GM12878 (cell line): ENCODE measurements at regions not wholly inside any gene's neighbourhood (a gene's known extent, or its start where the extent isn't known, plus 50 kb on each side); places are given as distances from the start of the nearest gene placed in this dataset.

Source experiments
- ATAC-seq: fragments of 200-7000 bp; cut with Tn5 transposase; 3 replicates; pipeline ENCODE4 v1.9.1; 2020; ENCODE audit warnings: mild to moderate bottlenecking, moderate library complexity
- BruUV-seq: library from RNA; stranded (reverse); fragments of 400-500 nt; replicated peaks from 2 replicates; lab custom pipeline; 2021; lab: Mats Ljungman, UMichigan
- CTCF ChIA-PET: fragments of 300-600 bp; sonication (Branson Sonifier 250); formaldehyde crosslinking; extraction: SDS; loops from one replicate; lab custom pipeline; 2021; ENCODE audit warnings: inconsistent platforms; lab: Yijun Ruan, JAX
- POLR2A ChIA-PET: fragments of 350-600 bp; formaldehyde crosslinking; extraction: SDS; loops from one replicate; lab custom pipeline; 2021; ENCODE audit warnings: inconsistent platforms; lab: Charles Lee
- RAD21 ChIA-PET: fragments of 300-600 bp; sonication (Branson Sonifier 250); formaldehyde crosslinking; loops from one replicate; lab custom pipeline; 2023; ENCODE audit warnings: antibody characterized with exemption; ENCODE audit not compliant: unreplicated experiment; lab: Charles Lee
- SMC1A ChIA-PET: fragments of 300-600 bp; sonication (Branson Sonifier 250); formaldehyde crosslinking; loops from one replicate; lab custom pipeline; 2023; ENCODE audit not compliant: unreplicated experiment, uncharacterized antibody; lab: Charles Lee
- DNase-seq: peaks from one replicate; pipeline ENCODE4 v3.0.0-alpha.2; 2011; ENCODE audit warnings: low read depth, low spot score
- FAIRE-seq: peaks from 3 replicates; lab custom pipeline; 2011; peaks lifted over from hg19 to GRCh38; lab: Jason Lieb, UNC
- H2AFZ ChIP-seq: 2 replicates; pipeline ENCODE4 v1.6.0; 2011; ENCODE audit warnings: low read depth, low read length, control low read depth; ENCODE audit not compliant: control insufficient read depth
- H3K27ac ChIP-seq: 2 replicates; pipeline ENCODE4 v1.5.1; 2011; ENCODE audit warnings: control low read depth; ENCODE audit not compliant: control insufficient read depth, insufficient read depth
- H3K27me3 ChIP-seq, 2 experiments: replicated peaks in 1 of 2; 2 replicates each; pipeline versions ENCODE4 v1.6.0 to v1.6.1; 2011; ENCODE audit warnings: low read length in 1 of 2; ENCODE audit not compliant: control insufficient read depth in 2 of 2, insufficient read depth in 2 of 2
- H3K36me3 ChIP-seq, 2 experiments: 2 replicates each; pipeline ENCODE4 v1.5.1; 2011; ENCODE audit warnings: low read length in 1 of 2; ENCODE audit not compliant: control insufficient read depth in 2 of 2, insufficient read depth in 2 of 2
- H3K4me1 ChIP-seq: 2 replicates; pipeline ENCODE4 v1.6.1; 2011; ENCODE audit warnings: mild to moderate bottlenecking, low read length, moderate library complexity, mixed read lengths; ENCODE audit not compliant: control insufficient read depth, insufficient read depth
- H3K4me2 ChIP-seq: 2 replicates; pipeline ENCODE4 v1.6.0; 2011; ENCODE audit warnings: control low read depth; ENCODE audit not compliant: control insufficient read depth, insufficient read depth
- H3K4me3 ChIP-seq: fragments of 200-600 bp; sonication (generic); 2 replicates; pipeline ENCODE4 v1.5.1; 2016
- H3K79me2 ChIP-seq: 2 replicates; pipeline ENCODE4 v1.6.0; 2011; ENCODE audit warnings: low read length; ENCODE audit not compliant: control insufficient read depth, insufficient read depth
- H3K9ac ChIP-seq: 2 replicates; pipeline ENCODE4 v1.8.0; 2011; ENCODE audit warnings: low read length, control low read depth, mixed read lengths; ENCODE audit not compliant: control insufficient read depth, insufficient read depth
- H3K9me3 ChIP-seq: replicated peaks from 3 replicates; pipeline ENCODE4 v1.5.1; 2011; ENCODE audit warnings: mild to moderate bottlenecking, low read length; ENCODE audit not compliant: control insufficient read depth, insufficient read depth
- H4K20me1 ChIP-seq: 2 replicates; pipeline ENCODE4 v1.6.0; 2011; ENCODE audit not compliant: control insufficient read depth, insufficient read depth
- ATF7 ChIP-seq: fragments of 450-650 bp; IDR thresholded peaks from 2 replicates; pipeline ENCODE4 v1.6.1; 2016; ENCODE audit warnings: low read depth, mild to moderate bottlenecking
- BHLHE40 ChIP-seq, 2 experiments: fragments of 450-650 bp in 1 of 2; IDR thresholded peaks; 2 replicates each; pipeline ENCODE4 v1.6.1; 2011 to 2017; ENCODE audit warnings: low read depth in 2 of 2, borderline replicate concordance in 1 of 2, improper control_type of control experiment in 1 of 2, low read length in 1 of 2, mild to moderate bottlenecking in 1 of 2
- CREM ChIP-seq: IDR thresholded peaks from 2 replicates; pipeline ENCODE4 v1.6.1; 2014; ENCODE audit warnings: antibody characterized with exemption, low read depth
- ESRRA ChIP-seq: IDR thresholded peaks from 2 replicates; pipeline ENCODE4 v1.6.1; 2012; ENCODE audit warnings: mild to moderate bottlenecking, low read length, improper control_type of control experiment
- KLF5 ChIP-seq: fragments of 450-650 bp; IDR thresholded peaks from 2 replicates; pipeline ENCODE4 v1.6.1; 2014; ENCODE audit warnings: mild to moderate bottlenecking; ENCODE audit not compliant: partially characterized antibody
- MYB ChIP-seq: fragments of 150-350 bp; IDR thresholded peaks from 2 replicates; pipeline ENCODE4 v1.6.1; 2014; ENCODE audit warnings: mild to moderate bottlenecking, low read depth, low read length, borderline replicate concordance
- NFIC ChIP-seq: IDR thresholded peaks from 2 replicates; pipeline ENCODE4 v1.6.1; 2012; ENCODE audit warnings: low read depth, mild to moderate bottlenecking, inconsistent platforms, low read length, moderate library complexity
- RUNX3 ChIP-seq: IDR thresholded peaks from 2 replicates; pipeline ENCODE4 v1.6.1; 2012; ENCODE audit warnings: low read length, inconsistent platforms
- TCF12 ChIP-seq: IDR thresholded peaks from 2 replicates; pipeline ENCODE4 v1.6.1; 2011; ENCODE audit warnings: low read depth, mild to moderate bottlenecking, low read length
- WGBS: methylation state at CpG from one replicate; pipeline ENCODE4 v1.1.6; 2016; ENCODE audit warnings: low lambda C conversion rate; ENCODE audit not compliant: insufficient replicate concordance, insufficient coverage; ENCODE audit errors: missing lambda C conversion rate; 5-methylcytosine and 5-hydroxymethylcytosine counted together
- in situ Hi-C: fragments of 300-500 bp; cut with MboI; formaldehyde crosslinking; loops from 9 replicates; pipeline ENCODE4 v1.14.3; 2018; ENCODE audit warnings: mixed read lengths
- intact Hi-C: fragments of 100-400 bp; cut with micrococcal nuclease; formaldehyde crosslinking; loops from one replicate; pipeline ENCODE4 v1.14.2; 2022; ENCODE audit not compliant: unreplicated experiment
- TF ChIP-seq, protein P1 (sequence below): fragments of 450-650 bp; IDR thresholded peaks from 2 replicates; pipeline ENCODE4 v1.6.1; 2016; ENCODE audit warnings: mild to moderate bottlenecking
- TF ChIP-seq, protein P2 (sequence below): IDR thresholded peaks from 2 replicates; pipeline ENCODE4 v1.6.1; 2011; ENCODE audit warnings: low read depth, low read length, improper control_type of control experiment, borderline replicate concordance
- TF ChIP-seq, protein P3 (sequence below): fragments of 450-650 bp; IDR thresholded peaks from 2 replicates; pipeline ENCODE4 v1.6.1; 2017; ENCODE audit warnings: mild to moderate bottlenecking
- TF ChIP-seq, protein P4 (sequence below): fragments of 450-650 bp; IDR thresholded peaks from 2 replicates; pipeline ENCODE4 v1.6.1; 2017; ENCODE audit warnings: low read depth, mild to moderate bottlenecking, moderate library complexity
- TF ChIP-seq, protein P5 (sequence below): fragments of 450-650 bp; IDR thresholded peaks from 2 replicates; pipeline ENCODE4 v1.6.1; 2017; ENCODE audit warnings: mild to moderate bottlenecking, low read depth, inconsistent platforms; ENCODE audit not compliant: poor library complexity, severe bottlenecking

DNA sequence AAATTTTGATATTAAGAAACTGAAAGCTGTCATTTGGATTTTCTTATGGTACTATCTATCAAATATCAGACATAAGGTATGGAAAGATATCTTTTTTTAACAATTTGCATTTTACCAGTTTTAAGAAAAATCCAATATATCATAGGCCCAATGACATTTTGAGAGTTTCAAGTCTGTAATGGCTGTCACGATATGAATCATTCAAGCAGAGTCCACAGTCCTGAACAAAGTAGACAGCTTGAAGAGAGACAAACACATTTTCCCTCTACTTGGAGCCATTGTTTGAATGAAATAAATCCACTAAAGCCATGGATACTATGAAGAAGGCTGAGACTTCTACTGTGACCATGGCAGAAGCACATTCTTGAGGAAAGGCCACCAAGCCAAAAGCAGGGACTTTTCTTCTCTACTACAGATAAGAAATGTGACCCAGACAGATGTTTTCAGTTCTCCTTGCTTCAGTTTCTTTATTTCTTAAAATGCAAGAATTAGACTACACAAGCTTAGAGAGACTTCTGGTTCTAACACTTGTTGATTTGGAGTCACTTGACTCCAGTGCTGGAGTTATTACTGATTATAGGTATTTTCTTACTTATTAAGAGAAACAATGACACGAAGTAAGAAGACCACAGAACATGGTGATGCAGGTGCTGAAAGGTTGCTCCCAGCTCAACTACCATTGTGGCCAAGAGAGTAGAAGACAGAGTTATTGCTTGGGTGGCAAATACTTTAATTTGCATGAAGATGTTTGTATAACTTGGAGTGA lies 429.1 kb downstream of the KIF20B start:
- WGBS, result 10% methylated on average over 2 of the region's 2 CpGs
- peak; percentile 84 for ATAC-seq
- in situ Hi-C loops, result no loop called here
- TF ChIP-seq ESRRA (no peak), RUNX3 (peak; percentile 57), ATF7 (0 out of 2 replicates have a peak, but pooled peaks have one; percentile 18), CREM (0 out of 2 replicates have a peak, but pooled peaks have one; percentile 25), BHLHE40 (IDR thresholded peaks at IDR 0.05; ENCODE audit: borderline replicate concordance in 1 of 2, low read depth in 2 of 2, low read length in 1 of 2) (peak in 1 of 2 experiments; percentile 29; a peak in 1 of 4 replicates), KLF5 (no peak), MYB (no peak), NFIC (peak; percentile 72), TCF12 (0 out of 2 replicates have a peak, but pooled peaks have one; percentile 13)
- TF ChIP-seq, protein P1, sequence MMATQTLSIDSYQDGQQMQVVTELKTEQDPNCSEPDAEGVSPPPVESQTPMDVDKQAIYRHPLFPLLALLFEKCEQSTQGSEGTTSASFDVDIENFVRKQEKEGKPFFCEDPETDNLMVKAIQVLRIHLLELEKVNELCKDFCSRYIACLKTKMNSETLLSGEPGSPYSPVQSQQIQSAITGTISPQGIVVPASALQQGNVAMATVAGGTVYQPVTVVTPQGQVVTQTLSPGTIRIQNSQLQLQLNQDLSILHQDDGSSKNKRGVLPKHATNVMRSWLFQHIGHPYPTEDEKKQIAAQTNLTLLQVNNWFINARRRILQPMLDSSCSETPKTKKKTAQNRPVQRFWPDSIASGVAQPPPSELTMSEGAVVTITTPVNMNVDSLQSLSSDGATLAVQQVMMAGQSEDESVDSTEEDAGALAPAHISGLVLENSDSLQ, result peak; percentile 34; the same call in 1 of the 2 replicates
- TF ChIP-seq, protein P2, sequence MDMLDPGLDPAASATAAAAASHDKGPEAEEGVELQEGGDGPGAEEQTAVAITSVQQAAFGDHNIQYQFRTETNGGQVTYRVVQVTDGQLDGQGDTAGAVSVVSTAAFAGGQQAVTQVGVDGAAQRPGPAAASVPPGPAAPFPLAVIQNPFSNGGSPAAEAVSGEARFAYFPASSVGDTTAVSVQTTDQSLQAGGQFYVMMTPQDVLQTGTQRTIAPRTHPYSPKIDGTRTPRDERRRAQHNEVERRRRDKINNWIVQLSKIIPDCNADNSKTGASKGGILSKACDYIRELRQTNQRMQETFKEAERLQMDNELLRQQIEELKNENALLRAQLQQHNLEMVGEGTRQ, result no peak
- TF ChIP-seq, protein P3, sequence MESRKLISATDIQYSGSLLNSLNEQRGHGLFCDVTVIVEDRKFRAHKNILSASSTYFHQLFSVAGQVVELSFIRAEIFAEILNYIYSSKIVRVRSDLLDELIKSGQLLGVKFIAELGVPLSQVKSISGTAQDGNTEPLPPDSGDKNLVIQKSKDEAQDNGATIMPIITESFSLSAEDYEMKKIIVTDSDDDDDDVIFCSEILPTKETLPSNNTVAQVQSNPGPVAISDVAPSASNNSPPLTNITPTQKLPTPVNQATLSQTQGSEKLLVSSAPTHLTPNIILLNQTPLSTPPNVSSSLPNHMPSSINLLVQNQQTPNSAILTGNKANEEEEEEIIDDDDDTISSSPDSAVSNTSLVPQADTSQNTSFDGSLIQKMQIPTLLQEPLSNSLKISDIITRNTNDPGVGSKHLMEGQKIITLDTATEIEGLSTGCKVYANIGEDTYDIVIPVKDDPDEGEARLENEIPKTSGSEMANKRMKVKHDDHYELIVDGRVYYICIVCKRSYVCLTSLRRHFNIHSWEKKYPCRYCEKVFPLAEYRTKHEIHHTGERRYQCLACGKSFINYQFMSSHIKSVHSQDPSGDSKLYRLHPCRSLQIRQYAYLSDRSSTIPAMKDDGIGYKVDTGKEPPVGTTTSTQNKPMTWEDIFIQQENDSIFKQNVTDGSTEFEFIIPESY, result no peak
- TF ChIP-seq, protein P4, sequence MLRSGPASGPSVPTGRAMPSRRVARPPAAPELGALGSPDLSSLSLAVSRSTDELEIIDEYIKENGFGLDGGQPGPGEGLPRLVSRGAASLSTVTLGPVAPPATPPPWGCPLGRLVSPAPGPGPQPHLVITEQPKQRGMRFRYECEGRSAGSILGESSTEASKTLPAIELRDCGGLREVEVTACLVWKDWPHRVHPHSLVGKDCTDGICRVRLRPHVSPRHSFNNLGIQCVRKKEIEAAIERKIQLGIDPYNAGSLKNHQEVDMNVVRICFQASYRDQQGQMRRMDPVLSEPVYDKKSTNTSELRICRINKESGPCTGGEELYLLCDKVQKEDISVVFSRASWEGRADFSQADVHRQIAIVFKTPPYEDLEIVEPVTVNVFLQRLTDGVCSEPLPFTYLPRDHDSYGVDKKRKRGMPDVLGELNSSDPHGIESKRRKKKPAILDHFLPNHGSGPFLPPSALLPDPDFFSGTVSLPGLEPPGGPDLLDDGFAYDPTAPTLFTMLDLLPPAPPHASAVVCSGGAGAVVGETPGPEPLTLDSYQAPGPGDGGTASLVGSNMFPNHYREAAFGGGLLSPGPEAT, result peak; percentile 57; the same call in 1 of the 2 replicates
- TF ChIP-seq, protein P5, sequence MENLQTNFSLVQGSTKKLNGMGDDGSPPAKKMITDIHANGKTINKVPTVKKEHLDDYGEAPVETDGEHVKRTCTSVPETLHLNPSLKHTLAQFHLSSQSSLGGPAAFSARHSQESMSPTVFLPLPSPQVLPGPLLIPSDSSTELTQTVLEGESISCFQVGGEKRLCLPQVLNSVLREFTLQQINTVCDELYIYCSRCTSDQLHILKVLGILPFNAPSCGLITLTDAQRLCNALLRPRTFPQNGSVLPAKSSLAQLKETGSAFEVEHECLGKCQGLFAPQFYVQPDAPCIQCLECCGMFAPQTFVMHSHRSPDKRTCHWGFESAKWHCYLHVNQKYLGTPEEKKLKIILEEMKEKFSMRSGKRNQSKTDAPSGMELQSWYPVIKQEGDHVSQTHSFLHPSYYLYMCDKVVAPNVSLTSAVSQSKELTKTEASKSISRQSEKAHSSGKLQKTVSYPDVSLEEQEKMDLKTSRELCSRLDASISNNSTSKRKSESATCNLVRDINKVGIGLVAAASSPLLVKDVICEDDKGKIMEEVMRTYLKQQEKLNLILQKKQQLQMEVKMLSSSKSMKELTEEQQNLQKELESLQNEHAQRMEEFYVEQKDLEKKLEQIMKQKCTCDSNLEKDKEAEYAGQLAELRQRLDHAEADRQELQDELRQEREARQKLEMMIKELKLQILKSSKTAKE, result peak; percentile 22

More for the DNA sequence above, 429.1 kb downstream of the KIF20B start:
- H3K9me3 ChIP-seq, result peaks cover 4% of the 10 kb centered on the region
- peak overlapping the region; percentile 59 for H2AFZ ChIP-seq
- no TSS peak for BruUV-seq
- no peaks in the 10 kb centered on the region for H3K36me3 ChIP-seq
- ChIA-PET CTCF (interaction anchor here (0.8 to 1.3 kb wide), 2 partner anchors 18 to 175 kb away, joined by 3 to 4 read pairs; no protein-coding TSS in a partner anchor), SMC1A (interaction anchor here (0.9 to 2.3 kb wide), 6 partner anchors 19 to 175 kb away, joined by 3 to 7 read pairs (median 5); no protein-coding TSS in a partner anchor), POLR2A (interaction anchor here (0.5 to 0.7 kb wide), 2 partner anchors 41 to 236 kb away, joined by 3 read pairs; no protein-coding TSS in a partner anchor), RAD21 (interaction anchor here (0.8 to 1.5 kb wide), 4 partner anchors 112 to 242 kb away, joined by 3 to 4 read pairs (median 4); no protein-coding TSS in a partner anchor)
- no peaks in the 10 kb centered on the region for H3K79me2 ChIP-seq
- peak overlapping the region; percentile 51 for H3K27ac ChIP-seq
- intact Hi-C loops, result loop anchor here (2.0 to 5.0 kb wide), 2 partner anchors 43 to 84 kb away; no protein-coding TSS in a partner anchor
- H3K4me1 ChIP-seq, result peaks cover 12% of the 10 kb centered on the region; the same call in 1 of the 2 replicates
- no peaks in the 10 kb centered on the region for H4K20me1 ChIP-seq
- no peak for FAIRE-seq
- no peak overlapping the region for H3K4me2 ChIP-seq
- H3K9ac ChIP-seq, result no peak overlapping the region
- DNase-seq, result peak; percentile 41
- no peaks in the 10 kb centered on the region for H3K27me3 ChIP-seq
- H3K4me3 ChIP-seq, result no peak overlapping the region
